ENCODE measurements at regions not wholly inside any gene's neighbourhood (a gene's known extent, or its start where the extent isn't known, plus 50 kb on each side); places are given as distances from the start of the nearest gene placed in this dataset.
"Not testable (repeated sequence)": the region's sequence is repeated elsewhere in the genome, so short reads cannot be mapped to it uniquely, and the experiment has no call there.

GRCh38 chr9:17870722-17871121, 291.9 kb downstream of the SH3GL2 start:
- CTCF ChIA-PET = no interaction called here
- no peak for DNase-seq
- Mint-ChIP-seq H3K9me3 (peaks cover 4% of the 10 kb centered on the region), H3K27ac (no peak overlapping the region), H3K4me1 (ENCODE audit: low read depth) (no peaks in the 10 kb centered on the region), H3K36me3 (ENCODE audit: low read depth) (no peaks in the 10 kb centered on the region), H3K4me3 (no peak overlapping the region), H3K27me3 (ENCODE audit: low read depth) (peaks cover 2% of the 10 kb centered on the region)
- intact Hi-C loops (cut with micrococcal nuclease) = no loop called here

- DNase-seq = no peak
- Mint-ChIP-seq H3K27me3 (ENCODE audit: low read depth) (peaks cover 2% of the 10 kb centered on the region), H3K4me1 (ENCODE audit: low read depth) (no peaks in the 10 kb centered on the region), H3K36me3 (ENCODE audit: low read depth) (no peaks in the 10 kb centered on the region), H3K9me3 (peaks cover 4% of the 10 kb centered on the region), H3K27ac (peak overlapping the region; percentile 43), H3K4me3 (no peak overlapping the region)
- intact Hi-C loops (cut with micrococcal nuclease) = no loop called here
- CTCF ChIA-PET = no interaction called here
These were observed 292.5 kb downstream of the SH3GL2 start for GRCh38 chr9:17871213-17871890.

GRCh38 chr9:17875886-17876285, 297.0 kb downstream of the SH3GL2 start:
- peaks cover 2% of the 10 kb centered on the region for H3K27me3 Mint-ChIP-seq (ENCODE audit: low read depth)
- DNase-seq = no peak
- no peaks in the 10 kb centered on the region for H3K36me3 Mint-ChIP-seq (ENCODE audit: low read depth)
- H3K4me3 Mint-ChIP-seq = no peak overlapping the region
- no peaks in the 10 kb centered on the region for H3K4me1 Mint-ChIP-seq (ENCODE audit: low read depth)
- no peak overlapping the region for H3K27ac Mint-ChIP-seq
- CTCF ChIA-PET = no interaction called here
- peaks cover 3% of the 10 kb centered on the region for H3K9me3 Mint-ChIP-seq
- intact Hi-C loops (cut with micrococcal nuclease) = no loop called here

- intact Hi-C loops (cut with micrococcal nuclease) = no loop called here
- Mint-ChIP-seq H3K4me1 (ENCODE audit: low read depth) (no peaks in the 10 kb centered on the region), H3K27me3 (ENCODE audit: low read depth) (peaks cover 2% of the 10 kb centered on the region), H3K36me3 (ENCODE audit: low read depth) (no peaks in the 10 kb centered on the region), H3K4me3 (no peak overlapping the region), H3K27ac (no peak overlapping the region), H3K9me3 (peaks cover 3% of the 10 kb centered on the region)
- DNase-seq = no peak
- CTCF ChIA-PET = no interaction called here
These were observed 297.8 kb downstream of the SH3GL2 start for GRCh38 chr9:17876687-17877086.

- Mint-ChIP-seq H3K4me1 (ENCODE audit: low read depth) (no peaks in the 10 kb centered on the region), H3K9me3 (peaks cover 3% of the 10 kb centered on the region), H3K4me3 (no peak overlapping the region), H3K27me3 (ENCODE audit: low read depth) (peaks cover 2% of the 10 kb centered on the region), H3K36me3 (ENCODE audit: low read depth) (no peaks in the 10 kb centered on the region), H3K27ac (no peak overlapping the region)
- intact Hi-C loops (cut with micrococcal nuclease) = no loop called here
- no peak for DNase-seq
- CTCF ChIA-PET = no interaction called here
These were observed 300.0 kb downstream of the SH3GL2 start for GRCh38 chr9:17878810-17879370.

- H3K4me3 Mint-ChIP-seq = no peak overlapping the region
- H3K36me3 Mint-ChIP-seq (ENCODE audit: low read depth) = no peaks in the 10 kb centered on the region
- no peaks in the 10 kb centered on the region for H3K27me3 Mint-ChIP-seq (ENCODE audit: low read depth)
- no peaks in the 10 kb centered on the region for H3K9me3 Mint-ChIP-seq
- no peak overlapping the region for H3K27ac Mint-ChIP-seq
- DNase-seq = no peak
- H3K4me1 Mint-ChIP-seq (ENCODE audit: low read depth) = no peaks in the 10 kb centered on the region
- intact Hi-C loops (cut with micrococcal nuclease) = no loop called here
- CTCF ChIA-PET = interaction anchor here (0.6 kb wide), 1 partner anchor 24 kb away, joined by 4 read pairs; no protein-coding TSS in a partner anchor
These were observed 302.5 kb downstream of the SH3GL2 start for GRCh38 chr9:17881371-17881770.

GRCh38 chr9:17882688-17883594, 304.1 kb downstream of the SH3GL2 start:
- no peaks in the 10 kb centered on the region for H3K36me3 Mint-ChIP-seq (ENCODE audit: low read depth)
- intact Hi-C loops (cut with micrococcal nuclease) = no loop called here
- no peaks in the 10 kb centered on the region for H3K4me1 Mint-ChIP-seq (ENCODE audit: low read depth)
- no peak overlapping the region for H3K4me3 Mint-ChIP-seq
- no peak for DNase-seq
- CTCF ChIA-PET = no interaction called here
- H3K27me3 Mint-ChIP-seq (ENCODE audit: low read depth) = peaks cover 3% of the 10 kb centered on the region
- H3K27ac Mint-ChIP-seq = no peak overlapping the region
- peaks cover 2% of the 10 kb centered on the region for H3K9me3 Mint-ChIP-seq

- CTCF ChIA-PET = no interaction called here
- H3K4me3 Mint-ChIP-seq = no peak overlapping the region
- peaks cover 8% of the 10 kb centered on the region for H3K27me3 Mint-ChIP-seq (ENCODE audit: low read depth)
- no peaks in the 10 kb centered on the region for H3K36me3 Mint-ChIP-seq (ENCODE audit: low read depth)
- no peaks in the 10 kb centered on the region for H3K4me1 Mint-ChIP-seq (ENCODE audit: low read depth)
- DNase-seq = no peak
- H3K9me3 Mint-ChIP-seq = peaks cover 2% of the 10 kb centered on the region
- intact Hi-C loops (cut with micrococcal nuclease) = no loop called here
- no peak overlapping the region for H3K27ac Mint-ChIP-seq
These were observed 309.2 kb downstream of the SH3GL2 start for GRCh38 chr9:17888066-17888465.

GRCh38 chr9:17888964-17889363, 310.1 kb downstream of the SH3GL2 start:
- H3K27ac Mint-ChIP-seq; CTCF ChIA-PET; H3K36me3 Mint-ChIP-seq (ENCODE audit: low read depth); intact Hi-C loops (cut with micrococcal nuclease); H3K27me3 Mint-ChIP-seq (ENCODE audit: low read depth); H3K4me3 Mint-ChIP-seq; DNase-seq; H3K9me3 Mint-ChIP-seq; H3K4me1 Mint-ChIP-seq (ENCODE audit: low read depth): not testable (repeated sequence)

- CTCF ChIA-PET = no interaction called here
- no peaks in the 10 kb centered on the region for H3K27me3 Mint-ChIP-seq (ENCODE audit: low read depth)
- H3K4me1 Mint-ChIP-seq (ENCODE audit: low read depth) = no peaks in the 10 kb centered on the region
- no peak for DNase-seq
- no peaks in the 10 kb centered on the region for H3K9me3 Mint-ChIP-seq
- intact Hi-C loops (cut with micrococcal nuclease) = no loop called here
- no peak overlapping the region for H3K4me3 Mint-ChIP-seq
- H3K27ac Mint-ChIP-seq = no peak overlapping the region
- H3K36me3 Mint-ChIP-seq (ENCODE audit: low read depth) = no peaks in the 10 kb centered on the region
These were observed 315.8 kb downstream of the SH3GL2 start for GRCh38 chr9:17894501-17895160.

- H3K36me3 Mint-ChIP-seq (ENCODE audit: low read depth) = no peaks in the 10 kb centered on the region
- H3K4me3 Mint-ChIP-seq = no peak overlapping the region
- peaks cover 8% of the 10 kb centered on the region for H3K27me3 Mint-ChIP-seq (ENCODE audit: low read depth)
- no peak overlapping the region for H3K27ac Mint-ChIP-seq
- intact Hi-C loops (cut with micrococcal nuclease) = no loop called here
- H3K4me1 Mint-ChIP-seq (ENCODE audit: low read depth) = no peaks in the 10 kb centered on the region
- CTCF ChIA-PET = no interaction called here
- H3K9me3 Mint-ChIP-seq = peaks cover 3% of the 10 kb centered on the region
- no peak for DNase-seq
These were observed 321.7 kb downstream of the SH3GL2 start for GRCh38 chr9:17900606-17901005.

GRCh38 chr9:17905366-17905765, 326.5 kb downstream of the SH3GL2 start:
- intact Hi-C loops (cut with micrococcal nuclease) = no loop called here
- Mint-ChIP-seq H3K36me3 (ENCODE audit: low read depth) (no peaks in the 10 kb centered on the region), H3K4me3 (no peak overlapping the region), H3K27me3 (ENCODE audit: low read depth) (peaks cover 26% of the 10 kb centered on the region), H3K27ac (no peak overlapping the region), H3K9me3 (peaks cover 3% of the 10 kb centered on the region), H3K4me1 (ENCODE audit: low read depth) (no peaks in the 10 kb centered on the region)
- CTCF ChIA-PET = interaction anchor here (0.7 kb wide), 1 partner anchor 24 kb away, joined by 4 read pairs; no protein-coding TSS in a partner anchor
- DNase-seq = no peak

All from activated naive CD4-positive, alpha-beta T cell treated with anti-CD3 and anti-CD28 coated beads for 36 hours (primary cell).